ENCODE measurements at regions not wholly inside any gene's neighbourhood (a gene's known extent, or its start where the extent isn't known, plus 50 kb on each side); places are given as distances from the start of the nearest gene placed in this dataset.

GRCh38 chr16:9536905-9537304, 445.5 kb downstream of the HAPSTR1 start:
- DNase-seq, result no peak

DNA sequence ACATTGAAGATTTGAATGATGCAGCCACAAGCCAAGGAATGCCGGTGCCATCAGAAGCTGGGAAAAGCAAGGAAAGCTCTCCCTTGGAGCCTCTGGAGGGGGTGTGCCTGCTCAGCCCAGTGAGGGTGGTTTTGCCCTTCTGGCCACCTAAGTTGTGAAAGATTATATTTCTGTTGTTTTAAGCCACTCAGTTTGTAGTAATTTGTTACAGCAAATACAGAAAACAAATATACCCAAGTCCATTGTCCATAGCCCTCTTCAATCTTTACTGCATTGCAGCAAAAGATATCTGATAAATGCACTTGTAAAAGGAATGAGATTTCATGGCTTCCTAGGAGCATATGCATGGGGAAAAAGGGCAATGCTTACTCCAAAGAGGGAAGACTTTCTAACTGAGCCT, 447.9 kb downstream of the HAPSTR1 start:
- no peak for DNase-seq

DNA sequence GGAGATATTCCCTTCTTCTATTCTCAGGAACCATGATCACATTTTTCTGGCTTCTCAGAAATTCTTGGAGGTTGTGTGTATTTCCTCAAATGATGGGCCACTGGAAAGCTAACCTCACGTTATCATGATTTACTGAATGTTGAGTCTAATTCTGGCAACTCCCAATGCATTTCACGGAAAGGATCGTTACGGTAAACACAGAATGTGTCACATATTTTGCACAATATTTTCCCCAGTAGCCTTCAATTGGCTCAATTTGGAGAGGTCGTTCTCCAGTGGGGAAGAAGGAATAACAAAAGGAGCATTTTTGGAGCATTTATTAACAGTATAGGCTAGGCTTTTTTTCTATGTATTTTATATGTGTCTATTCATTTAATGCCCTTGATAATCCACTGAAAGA, 450.3 kb downstream of the HAPSTR1 start:
- DNase-seq, result no peak

DNA sequence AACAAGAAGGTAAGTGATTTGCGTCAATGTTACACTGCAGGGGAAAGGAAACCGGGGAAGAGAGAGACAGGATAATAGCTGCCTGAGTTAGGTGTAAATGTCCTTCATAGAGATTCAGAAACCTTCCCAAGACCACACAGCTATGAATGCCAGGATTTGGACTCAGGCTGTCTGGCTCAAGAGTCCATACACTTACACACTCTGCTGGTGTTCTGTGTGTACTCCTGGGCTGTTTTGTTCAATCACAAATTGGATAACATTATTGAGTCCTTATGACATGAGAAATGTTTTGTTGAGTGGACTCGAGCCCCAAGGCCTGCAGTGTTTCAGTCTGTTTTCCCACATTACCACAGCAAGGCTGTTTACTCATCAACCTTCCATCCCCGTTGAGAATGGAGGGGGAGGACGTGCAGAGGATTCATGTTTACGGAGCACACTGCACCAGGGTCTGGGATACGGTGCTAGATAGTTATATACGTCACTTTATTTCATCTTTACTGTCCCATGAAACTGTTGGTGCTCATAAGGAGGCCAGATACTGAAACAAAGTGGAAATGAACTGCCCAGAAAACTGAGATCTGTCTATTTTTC, 450.8 kb downstream of the HAPSTR1 start:
- DNase-seq, result no peak

GRCh38 chr16:9545522-9546437, 454.3 kb downstream of the HAPSTR1 start:
- no peak for DNase-seq

DNA sequence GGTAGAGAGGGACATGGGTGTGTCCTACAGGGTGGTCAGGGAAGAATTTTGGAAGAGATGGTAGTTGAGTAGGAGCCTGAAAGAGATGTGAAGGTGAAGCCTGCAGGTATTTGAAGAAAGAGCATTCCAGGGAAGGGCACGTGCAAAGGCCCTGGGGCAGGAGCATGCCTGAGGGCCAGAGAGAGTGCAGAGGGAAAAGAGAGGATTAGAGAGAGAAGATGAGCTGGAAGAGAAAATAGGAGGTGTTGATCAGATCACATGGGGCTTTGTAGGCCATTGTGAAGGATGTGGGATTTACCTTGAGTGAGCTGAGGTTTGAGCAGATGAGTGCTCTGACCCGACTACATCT, 455.0 kb downstream of the HAPSTR1 start:
- DNase-seq, result no peak

GRCh38 chr16:9549487-9549886, 458.0 kb downstream of the HAPSTR1 start:
- no peak for DNase-seq

GRCh38 chr16:9555051-9555450, 463.6 kb downstream of the HAPSTR1 start:
- DNase-seq, result no peak

- DNase-seq, result no peak
Measured at GRCh38 chr16:9556949-9557665, 465.7 kb downstream of the HAPSTR1 start.

DNA sequence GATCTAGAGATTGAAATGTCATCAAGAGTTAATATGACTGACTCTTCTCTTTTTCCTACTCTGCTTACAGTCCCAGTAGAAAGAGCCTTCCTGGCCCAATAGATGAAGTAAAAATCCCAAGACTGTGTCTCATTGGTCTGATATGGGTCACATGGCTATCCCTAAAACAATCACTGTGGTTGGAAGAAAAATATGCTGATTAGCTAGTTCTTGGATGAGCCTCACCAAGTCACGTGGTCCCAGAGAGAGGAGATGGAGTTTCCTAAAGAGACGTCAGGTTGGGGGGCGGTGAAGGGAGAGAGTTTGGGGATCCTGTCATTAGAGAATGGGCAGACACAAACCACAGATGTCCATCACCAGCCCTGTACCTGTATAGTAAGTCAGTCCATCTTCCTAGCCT, 466.3 kb downstream of the HAPSTR1 start:
- no peak for DNase-seq

DNA sequence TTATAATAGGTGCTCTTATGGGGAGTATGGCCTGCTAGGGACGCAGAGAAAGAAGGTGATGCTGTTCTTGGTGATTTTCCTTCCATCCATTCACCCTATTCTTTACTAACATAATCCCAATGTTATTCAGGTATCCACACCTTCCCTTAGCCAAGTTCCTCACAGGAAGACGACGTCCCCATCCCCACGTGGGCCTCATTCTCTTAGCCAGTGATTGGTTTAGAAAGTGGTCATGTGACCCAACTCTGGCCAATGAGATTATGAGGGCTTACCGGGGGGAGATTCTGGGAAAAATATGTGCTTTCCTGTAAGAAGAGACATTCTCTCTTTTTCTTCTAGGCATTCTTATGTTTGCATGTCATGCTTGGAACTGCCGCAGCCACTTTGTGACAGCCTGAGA, 474.7 kb downstream of the HAPSTR1 start:
- DNase-seq, result no peak

GRCh38 chr16:9567666-9568065, 476.2 kb downstream of the HAPSTR1 start:
- peak; percentile 73 for DNase-seq

DNA sequence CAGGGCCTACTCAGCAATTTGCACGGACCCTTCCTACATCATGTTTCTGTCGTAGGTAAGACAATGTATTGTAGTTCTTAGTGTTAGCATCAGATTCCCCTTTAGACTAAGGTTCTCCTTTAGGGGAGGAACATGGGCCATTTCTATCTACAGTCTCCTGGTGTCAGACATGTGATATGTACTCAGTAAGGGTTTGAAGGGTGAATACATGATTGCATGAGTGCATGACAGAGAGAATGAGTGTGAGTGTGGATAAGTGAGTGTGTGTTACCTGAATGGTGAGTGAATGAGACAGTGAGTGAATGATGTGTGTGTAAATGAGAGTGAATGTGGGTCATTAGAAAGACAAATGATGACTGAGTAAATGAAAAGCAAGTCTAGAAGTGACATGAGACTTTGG, 476.8 kb downstream of the HAPSTR1 start:
- DNase-seq, result no peak

GRCh38 chr16:9570521-9570920, 479.1 kb downstream of the HAPSTR1 start:
- DNase-seq, result no peak

GRCh38 chr16:9578459-9578858, 487.0 kb downstream of the HAPSTR1 start:
- DNase-seq, result no peak

DNA sequence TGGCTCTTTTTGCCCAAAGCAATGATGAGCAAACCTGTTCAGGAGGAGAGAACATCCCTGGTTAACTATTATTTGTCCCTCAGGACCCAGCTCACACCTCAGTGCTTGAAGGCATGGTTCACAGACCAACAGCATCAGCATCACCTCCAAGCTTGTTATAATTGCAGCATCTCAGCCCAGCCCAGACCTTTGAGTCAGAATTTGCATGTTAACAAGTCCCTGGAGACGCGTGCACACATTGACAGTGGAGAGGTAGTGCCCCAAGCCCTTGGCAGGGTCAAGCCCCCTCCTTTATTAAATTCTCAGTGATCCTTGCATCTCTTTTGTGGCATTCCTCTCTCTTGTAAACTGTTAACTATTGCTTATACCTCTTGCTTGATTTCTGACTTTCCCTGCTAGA, 488.6 kb downstream of the HAPSTR1 start:
- no peak for DNase-seq

GRCh38 chr16:9593440-9593839, 502.0 kb downstream of the HAPSTR1 start:
- no peak for DNase-seq

DNA sequence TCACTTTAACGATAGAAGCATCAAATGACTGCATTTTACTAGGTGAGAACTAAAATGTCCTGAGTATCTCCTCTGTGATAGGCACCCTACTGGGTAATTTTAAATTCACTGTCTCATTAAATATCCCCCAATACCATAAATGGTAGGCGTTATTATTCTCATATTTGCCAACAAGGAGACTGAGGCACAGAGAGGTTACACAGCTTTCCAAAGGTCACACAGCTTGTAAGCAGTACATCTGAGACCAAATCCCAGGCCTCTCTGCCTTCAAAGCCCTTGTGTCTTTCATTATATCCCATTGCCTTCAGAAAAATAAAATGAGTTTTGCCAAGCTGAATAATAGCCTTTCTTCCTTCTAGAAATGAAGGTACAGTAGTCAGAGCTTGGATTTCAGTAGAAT, 502.6 kb downstream of the HAPSTR1 start:
- no peak for DNase-seq

DNA sequence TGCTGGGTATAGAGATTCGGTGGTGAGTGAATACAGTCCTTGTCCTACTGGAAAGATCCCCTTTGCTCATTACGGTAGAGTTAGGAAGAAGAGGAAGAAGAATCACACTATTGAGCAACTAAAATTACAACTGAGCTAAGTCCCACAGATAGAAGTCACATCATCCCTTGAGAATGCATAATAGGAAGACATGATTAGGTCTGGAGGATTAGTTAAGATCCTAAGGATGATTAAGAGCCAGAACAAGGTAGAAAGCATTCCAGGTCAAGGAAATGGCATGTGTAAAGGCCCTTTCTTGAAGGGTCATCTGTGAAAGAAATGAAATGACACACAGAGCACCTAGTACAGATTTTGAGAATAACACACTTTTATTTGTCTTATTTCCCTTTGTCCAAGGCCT, 503.5 kb downstream of the HAPSTR1 start:
- no peak for DNase-seq

- no peak for DNase-seq
Measured at GRCh38 chr16:9595393-9595792, 503.9 kb downstream of the HAPSTR1 start.

GRCh38 chr16:9596788-9597187, 505.3 kb downstream of the HAPSTR1 start:
- DNase-seq, result no peak

- no peak for DNase-seq
Measured at GRCh38 chr16:9597967-9598730, 506.7 kb downstream of the HAPSTR1 start.

GRCh38 chr16:9598731-9599083, 507.3 kb downstream of the HAPSTR1 start:
- no peak for DNase-seq
